SK-N-SH treated with all-trans-retinoic acid at 6 μM for 48 hours (cell line): ENCODE measurements at regions not wholly inside any gene's neighbourhood (a gene's known extent, or its start where the extent isn't known, plus 50 kb on each side); places are given as distances from the start of the nearest gene placed in this dataset.

ENCODE experiments used
- ATAC-seq: fragments of 200-7000 bp; cut with Tn5 transposase; 3 replicates; pipeline ENCODE4 v1.9.1; 2020; ENCODE audit warnings: mild to moderate bottlenecking, moderate library complexity
- ARNTL ChIP-seq: fragments of 450-650 bp; formaldehyde crosslinking; IDR thresholded peaks from 2 replicates; pipeline ENCODE4 v1.5.0; 2020; ENCODE audit warnings: low read depth, mild to moderate bottlenecking, moderate library complexity, borderline replicate concordance
- BACH2 ChIP-seq: fragments of 250-450 bp; sonication (Bioruptor Pico); IDR thresholded peaks from 2 replicates; pipeline ENCODE4 v1.9.0; 2021; ENCODE audit warnings: mild to moderate bottlenecking, borderline replicate concordance
- CSDC2 ChIP-seq: fragments of 250-450 bp; sonication (Bioruptor Pico); IDR thresholded peaks from 2 replicates; pipeline ENCODE4 v1.5.0; 2020; ENCODE audit warnings: mild to moderate bottlenecking, moderate library complexity
- ESRRG ChIP-seq: fragments of 250-450 bp; sonication (Bioruptor Pico); IDR thresholded peaks from 2 replicates; pipeline ENCODE4 v1.6.1; 2021; ENCODE audit warnings: mild to moderate bottlenecking
- GLIS3 ChIP-seq: fragments of 250-450 bp; sonication (Bioruptor Pico); IDR thresholded peaks from 2 replicates; pipeline ENCODE4 v1.5.0; 2020; ENCODE audit warnings: mild to moderate bottlenecking, moderate library complexity
- OSR1 ChIP-seq: fragments of 250-450 bp; sonication (Bioruptor Pico); IDR thresholded peaks from 2 replicates; pipeline ENCODE4 v1.8.0; 2022; ENCODE audit warnings: moderate library complexity, mild to moderate bottlenecking, inconsistent platforms
- PPARA ChIP-seq: fragments of 250-450 bp; sonication (Bioruptor Pico); IDR thresholded peaks from 2 replicates; pipeline ENCODE4 v1.5.0; 2020; ENCODE audit warnings: mild to moderate bottlenecking, borderline replicate concordance
- RARB ChIP-seq: fragments of 250-450 bp; sonication (Bioruptor Pico); IDR thresholded peaks from 2 replicates; pipeline ENCODE4 v1.8.0; 2021; ENCODE audit warnings: mild to moderate bottlenecking, moderate library complexity
- SNAI2 ChIP-seq: fragments of 250-450 bp; sonication (Bioruptor Pico); IDR thresholded peaks from 2 replicates; pipeline ENCODE4 v1.5.0; 2020; ENCODE audit warnings: mild to moderate bottlenecking, moderate library complexity
- TCF4 ChIP-seq: fragments of 250-450 bp; sonication (Bioruptor Pico); IDR thresholded peaks from 2 replicates; pipeline ENCODE4 v1.8.0; 2021; ENCODE audit warnings: mild to moderate bottlenecking, moderate library complexity, borderline replicate concordance
- TOX ChIP-seq: fragments of 250-450 bp; sonication (Bioruptor Pico); IDR thresholded peaks from 2 replicates; pipeline ENCODE4 v1.8.0; 2021; ENCODE audit warnings: mild to moderate bottlenecking, moderate library complexity, borderline replicate concordance
- TSHZ2 ChIP-seq: fragments of 250-450 bp; sonication (Bioruptor Pico); IDR thresholded peaks from 2 replicates; pipeline ENCODE4 v1.5.0; 2020; ENCODE audit warnings: mild to moderate bottlenecking, moderate library complexity
- ZC3H10 ChIP-seq: fragments of 250-450 bp; sonication (Bioruptor Pico); IDR thresholded peaks from 2 replicates; pipeline ENCODE4 v1.5.1; 2021; ENCODE audit warnings: mild to moderate bottlenecking, moderate library complexity
- ZFP3 ChIP-seq: fragments of 250-450 bp; sonication (Bioruptor Pico); IDR thresholded peaks from 2 replicates; pipeline ENCODE4 v1.5.0; 2020; ENCODE audit warnings: mild to moderate bottlenecking, moderate library complexity
- ZFP30 ChIP-seq: fragments of 450-650 bp; formaldehyde crosslinking; IDR thresholded peaks from 2 replicates; pipeline ENCODE4 v1.5.0; 2022; ENCODE audit warnings: mild to moderate bottlenecking, moderate library complexity
- ZNF565 ChIP-seq: fragments of 450-650 bp; formaldehyde crosslinking; conservative IDR thresholded peaks from 2 replicates; pipeline ENCODE4 v1.5.0; 2020; ENCODE audit warnings: low read depth, mild to moderate bottlenecking, moderate library complexity
- ZNF70 ChIP-seq: fragments of 450-650 bp; formaldehyde crosslinking; IDR thresholded peaks from 2 replicates; pipeline ENCODE4 v1.5.0; 2020; ENCODE audit warnings: mild to moderate bottlenecking, moderate library complexity
- TF ChIP-seq, protein P1 (sequence below): fragments of 250-450 bp; sonication (Bioruptor Pico); IDR thresholded peaks from 2 replicates; pipeline ENCODE4 v1.8.0; 2020; ENCODE audit warnings: mild to moderate bottlenecking, moderate library complexity, borderline replicate concordance
- TF ChIP-seq, protein P2 (sequence below): fragments of 250-450 bp; sonication (Bioruptor Pico); IDR thresholded peaks from 2 replicates; pipeline ENCODE4 v1.5.1; 2021; ENCODE audit warnings: mild to moderate bottlenecking, moderate library complexity
- TF ChIP-seq, protein P3 (sequence below): fragments of 250-450 bp; sonication (Bioruptor Pico); IDR thresholded peaks from 2 replicates; pipeline ENCODE4 v1.5.1; 2020; ENCODE audit warnings: low read depth, mild to moderate bottlenecking, moderate library complexity

DNA sequence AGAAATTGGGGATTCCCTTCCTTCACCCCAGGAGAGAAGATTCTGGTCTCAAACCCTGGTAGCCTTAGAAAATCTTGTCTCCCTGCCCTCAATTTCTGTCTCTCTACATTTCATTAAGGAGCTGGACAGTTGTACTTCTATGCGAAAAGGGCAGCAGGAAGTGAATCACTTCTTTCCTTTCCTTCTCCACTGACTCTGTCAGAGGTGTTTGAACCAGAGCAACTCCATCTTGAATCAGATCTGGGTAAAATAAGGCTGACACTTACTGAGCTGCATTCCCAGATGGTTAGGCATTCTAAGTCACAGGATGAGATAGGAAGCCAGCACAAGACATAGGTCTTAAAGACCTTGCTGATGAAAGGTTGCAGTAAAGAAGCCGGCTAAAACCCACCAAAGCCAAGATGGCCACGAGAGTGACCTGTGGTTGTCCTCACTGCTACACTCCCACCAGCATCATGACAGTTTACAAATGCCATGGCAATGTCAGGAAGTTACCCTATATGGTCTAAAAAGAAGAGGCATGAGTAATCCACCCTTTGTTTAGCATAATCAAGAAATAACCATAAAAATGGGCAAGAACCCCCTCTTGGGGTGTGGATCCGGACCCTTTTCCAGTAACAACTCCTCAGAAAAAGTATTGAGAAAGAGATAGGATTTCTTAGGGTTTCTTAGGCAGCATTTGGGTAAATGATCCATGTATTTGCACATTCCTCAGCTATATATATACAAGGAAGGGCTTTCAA, 95.8 kb upstream of the PLCB4 start:
- TF ChIP-seq TOX (CRISPR knock-in tag): no peak
- no peak for TF ChIP-seq ZFP3 (CRISPR knock-in tag)
- TF ChIP-seq, protein P1, sequence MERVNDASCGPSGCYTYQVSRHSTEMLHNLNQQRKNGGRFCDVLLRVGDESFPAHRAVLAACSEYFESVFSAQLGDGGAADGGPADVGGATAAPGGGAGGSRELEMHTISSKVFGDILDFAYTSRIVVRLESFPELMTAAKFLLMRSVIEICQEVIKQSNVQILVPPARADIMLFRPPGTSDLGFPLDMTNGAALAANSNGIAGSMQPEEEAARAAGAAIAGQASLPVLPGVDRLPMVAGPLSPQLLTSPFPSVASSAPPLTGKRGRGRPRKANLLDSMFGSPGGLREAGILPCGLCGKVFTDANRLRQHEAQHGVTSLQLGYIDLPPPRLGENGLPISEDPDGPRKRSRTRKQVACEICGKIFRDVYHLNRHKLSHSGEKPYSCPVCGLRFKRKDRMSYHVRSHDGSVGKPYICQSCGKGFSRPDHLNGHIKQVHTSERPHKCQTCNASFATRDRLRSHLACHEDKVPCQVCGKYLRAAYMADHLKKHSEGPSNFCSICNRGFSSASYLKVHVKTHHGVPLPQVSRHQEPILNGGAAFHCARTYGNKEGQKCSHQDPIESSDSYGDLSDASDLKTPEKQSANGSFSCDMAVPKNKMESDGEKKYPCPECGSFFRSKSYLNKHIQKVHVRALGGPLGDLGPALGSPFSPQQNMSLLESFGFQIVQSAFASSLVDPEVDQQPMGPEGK (CRISPR knock-in tag): no peak
- TF ChIP-seq OSR1 (CRISPR knock-in tag): 0 out of 2 replicates have a peak, but pooled peaks have one; percentile 45
- TF ChIP-seq, protein P2, sequence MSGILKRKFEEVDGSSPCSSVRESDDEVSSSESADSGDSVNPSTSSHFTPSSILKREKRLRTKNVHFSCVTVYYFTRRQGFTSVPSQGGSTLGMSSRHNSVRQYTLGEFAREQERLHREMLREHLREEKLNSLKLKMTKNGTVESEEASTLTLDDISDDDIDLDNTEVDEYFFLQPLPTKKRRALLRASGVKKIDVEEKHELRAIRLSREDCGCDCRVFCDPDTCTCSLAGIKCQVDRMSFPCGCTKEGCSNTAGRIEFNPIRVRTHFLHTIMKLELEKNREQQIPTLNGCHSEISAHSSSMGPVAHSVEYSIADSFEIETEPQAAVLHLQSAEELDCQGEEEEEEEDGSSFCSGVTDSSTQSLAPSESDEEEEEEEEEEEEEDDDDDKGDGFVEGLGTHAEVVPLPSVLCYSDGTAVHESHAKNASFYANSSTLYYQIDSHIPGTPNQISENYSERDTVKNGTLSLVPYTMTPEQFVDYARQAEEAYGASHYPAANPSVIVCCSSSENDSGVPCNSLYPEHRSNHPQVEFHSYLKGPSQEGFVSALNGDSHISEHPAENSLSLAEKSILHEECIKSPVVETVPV (CRISPR knock-in tag): no peak
- no peak for TF ChIP-seq ESRRG (CRISPR knock-in tag)
- ATAC-seq: no peak

- ATAC-seq: no peak
- TF ChIP-seq BACH2 (CRISPR knock-in tag) (no peak), TOX (CRISPR knock-in tag) (no peak)
- TF ChIP-seq, all 23 proteins: peak for 0
Measured at GRCh38 chr20:8974009-8974708, 94.7 kb upstream of the PLCB4 start.

DNA sequence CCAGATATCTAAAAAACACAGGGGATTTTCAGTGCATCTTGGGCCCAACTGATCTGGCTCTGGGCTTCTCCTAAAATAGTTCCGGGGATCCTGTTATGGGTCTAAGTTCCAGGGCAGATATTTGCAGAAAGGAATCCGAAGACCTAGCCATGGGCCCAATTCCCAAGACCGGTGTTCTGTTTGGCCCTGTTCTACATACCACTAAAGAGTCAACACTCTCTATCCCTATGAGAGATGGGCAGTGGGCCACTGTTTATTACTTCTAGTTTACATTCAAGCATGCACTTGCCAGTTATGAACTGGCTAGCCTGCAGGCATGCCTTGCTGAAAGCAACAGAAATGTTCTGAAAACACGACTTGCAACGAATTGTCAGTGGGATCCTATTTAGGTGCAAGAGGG, 87.4 kb upstream of the PLCB4 start:
- ATAC-seq: no peak
- TF ChIP-seq ZNF565 (CRISPR knock-in tag): no peak
- TF ChIP-seq BACH2 (CRISPR knock-in tag): no peak
- TF ChIP-seq ZC3H10: no peak
- no peak for TF ChIP-seq ESRRG (CRISPR knock-in tag)
- TF ChIP-seq RARB (CRISPR knock-in tag): no peak
- no peak for TF ChIP-seq TCF4 (CRISPR knock-in tag)
- no peak for TF ChIP-seq ZFP30 (CRISPR knock-in tag)
- TF ChIP-seq ZFP3 (CRISPR knock-in tag): no peak
- no peak for TF ChIP-seq OSR1 (CRISPR knock-in tag)
- no peak for TF ChIP-seq TOX (CRISPR knock-in tag)
- TF ChIP-seq ZNF70 (CRISPR knock-in tag): no peak
- TF ChIP-seq, protein P2 (CRISPR knock-in tag): no peak
- TF ChIP-seq ARNTL (CRISPR knock-in tag): no peak
- TF ChIP-seq, protein P3, sequence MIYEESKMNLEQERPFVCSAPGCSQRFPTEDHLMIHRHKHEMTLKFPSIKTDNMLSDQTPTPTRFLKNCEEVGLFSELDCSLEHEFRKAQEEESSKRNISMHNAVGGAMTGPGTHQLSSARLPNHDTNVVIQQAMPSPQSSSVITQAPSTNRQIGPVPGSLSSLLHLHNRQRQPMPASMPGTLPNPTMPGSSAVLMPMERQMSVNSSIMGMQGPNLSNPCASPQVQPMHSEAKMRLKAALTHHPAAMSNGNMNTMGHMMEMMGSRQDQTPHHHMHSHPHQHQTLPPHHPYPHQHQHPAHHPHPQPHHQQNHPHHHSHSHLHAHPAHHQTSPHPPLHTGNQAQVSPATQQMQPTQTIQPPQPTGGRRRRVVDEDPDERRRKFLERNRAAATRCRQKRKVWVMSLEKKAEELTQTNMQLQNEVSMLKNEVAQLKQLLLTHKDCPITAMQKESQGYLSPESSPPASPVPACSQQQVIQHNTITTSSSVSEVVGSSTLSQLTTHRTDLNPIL (CRISPR knock-in tag): no peak
- TF ChIP-seq, all 23 proteins: peak for 0

DNA sequence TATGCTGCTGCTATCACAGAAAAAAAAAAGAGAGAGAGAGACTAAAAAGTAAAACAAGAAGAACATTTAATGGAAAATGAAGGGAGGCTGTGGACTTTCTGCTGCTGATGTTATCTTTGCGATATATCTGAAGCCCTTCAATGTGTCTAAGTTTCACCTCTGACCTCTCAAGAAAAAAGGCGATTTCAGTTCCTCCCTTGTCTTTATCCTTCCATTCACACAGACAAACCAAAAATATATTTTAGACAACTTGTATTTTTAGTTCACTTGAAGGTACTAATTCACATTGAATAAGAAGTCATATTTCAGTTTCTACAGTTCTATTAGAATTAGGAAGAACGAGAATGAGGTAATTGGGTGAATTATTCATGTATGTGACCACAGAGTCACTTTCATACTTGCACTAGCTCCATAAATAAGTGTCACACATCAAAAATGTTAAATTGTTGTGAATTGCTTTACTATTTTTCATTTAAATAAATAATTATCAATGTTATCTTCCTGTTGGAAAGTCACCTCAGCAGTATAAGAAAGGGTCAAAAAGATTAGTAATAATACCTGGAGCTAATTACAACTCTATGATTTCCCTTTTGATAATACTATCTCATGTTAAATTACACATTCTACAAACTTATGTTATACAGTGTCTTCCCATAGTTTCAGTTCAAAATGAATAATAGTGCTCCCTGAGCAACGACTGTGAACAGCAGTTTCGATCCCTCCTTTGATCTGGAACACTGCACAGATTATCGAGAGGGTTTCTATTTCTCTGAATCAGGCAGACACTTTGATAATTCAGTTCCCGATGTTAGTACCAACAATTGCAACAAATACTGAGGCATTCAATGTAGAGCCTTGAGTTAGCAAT, 85.2 kb upstream of the PLCB4 start:
- ATAC-seq: no peak
- TF ChIP-seq CSDC2 (CRISPR knock-in tag) (no peak), TOX (CRISPR knock-in tag) (no peak), TSHZ2 (no peak), ZFP3 (CRISPR knock-in tag) (no peak), PPARA (no peak), GLIS3 (CRISPR knock-in tag) (no peak), RARB (CRISPR knock-in tag) (no peak), ZFP30 (CRISPR knock-in tag) (no peak), ZC3H10 (no peak), ZNF565 (CRISPR knock-in tag) (no peak), SNAI2 (CRISPR knock-in tag) (no peak)
- TF ChIP-seq, protein P3 (CRISPR knock-in tag): no peak
